Body of pancreas (tissue), 4 donors: ENCODE measurements at regions not wholly inside any gene's neighbourhood (a gene's known extent, or its start where the extent isn't known, plus 50 kb on each side); places are given as distances from the start of the nearest gene placed in this dataset.

Experiments used
- ATAC-seq: fragments of 150-250 bp; one replicate; pipeline ENCODE4 v1.9.1; 2016
- DNase-seq, 4 donors: peaks; one replicate each; pipeline ENCODE4 v3.0.0-alpha.2; 2019
- H3K27ac ChIP-seq, 4 donors: fragments of 200-600 bp; sonication (generic); 1 replicate in 3 of 4; 2 replicates in 1 of 4; pipeline versions ENCODE4 v1.5.1 to v1.6.1; 2016 to 2019; ENCODE audit warnings: mild to moderate bottlenecking in 1 of 4, mixed read lengths in 1 of 4, moderate library complexity in 1 of 4
- H3K27me3 ChIP-seq, 2 donors: fragments of 200-600 bp; sonication (generic); one replicate each; pipeline ENCODE4 v1.6.0; 2016; ENCODE audit warnings: mild to moderate bottlenecking in 1 of 2
- H3K36me3 ChIP-seq, 2 donors: fragments of 200-600 bp; sonication (generic); replicated peaks in 1 of 2; 2 replicates each; pipeline ENCODE4 v1.5.1; 2016; ENCODE audit warnings: low read depth in 2 of 2; ENCODE audit not compliant: insufficient read depth in 1 of 2
- H3K4me1 ChIP-seq: fragments of 200-600 bp; sonication (generic); one replicate; pipeline ENCODE4 v1.6.0; 2016
- H3K4me3 ChIP-seq, 2 donors: fragments of 200-600 bp; sonication (generic); 1 replicate in 1 of 2; 2 replicates in 1 of 2; pipeline ENCODE4 v1.5.1; 2016 to 2019
- H3K9me3 ChIP-seq, 3 donors: fragments of 200-600 bp; sonication (generic); 1 replicate in 2 of 3; 2 replicates in 1 of 3; pipeline ENCODE4 v1.5.1; 2016
- CTCF ChIP-seq, 7 experiments: fragments of 450-650 bp in 4 of 7; fragments of 200-600 bp in 3 of 7; sonication (generic) in 3 of 7; IDR thresholded peaks; one replicate each; pipeline ENCODE4 v1.5.1; 2016 to 2019; ENCODE audit warnings: antibody characterized with exemption in 7 of 7
- POLR2A ChIP-seq, 3 donors: fragments of 450-650 bp; IDR thresholded peaks; one replicate each; pipeline ENCODE4 v1.6.1; 2016; ENCODE audit warnings: antibody characterized with exemption in 3 of 3, mild to moderate bottlenecking in 2 of 3
- WGBS, 2 donors: methylation state at CpG; one replicate each; pipeline ENCODE4 v1.1.5; 2017; 5-methylcytosine and 5-hydroxymethylcytosine counted together
- intact Hi-C: fragments of 100-400 bp; cut with DNase I; formaldehyde crosslinking; loops from one replicate; pipeline ENCODE4 v1.15.1; 2023

DNA sequence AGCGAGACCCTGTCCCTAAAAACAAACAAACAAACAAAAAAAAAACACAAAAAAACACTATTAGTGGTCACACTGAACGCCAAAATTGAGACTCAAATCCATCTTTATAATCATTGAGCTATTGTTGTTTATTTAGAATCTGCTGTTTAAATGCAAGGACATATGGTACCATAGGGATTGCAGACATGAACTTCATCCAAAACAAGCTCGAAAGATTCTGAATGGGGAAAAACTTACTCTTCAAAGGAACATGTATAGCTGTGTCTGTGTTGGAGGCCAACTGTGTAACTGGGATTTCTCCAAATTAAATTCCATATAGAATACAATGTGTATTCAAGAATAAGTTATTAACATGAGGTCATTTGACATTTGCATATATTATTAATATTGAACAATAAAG is 74.7 kb upstream of the GPR158 start:
- DNase-seq (no peak), ATAC-seq (no peak)
- Histone ChIP-seq H3K27ac (no peak overlapping the region), H3K27me3 (no peaks in the 10 kb centered on the region), H3K36me3 (no peaks in the 10 kb centered on the region), H3K9me3 (peaks cover 0 to 2% (median 0%) of the 10 kb centered on the region in 3 donors), H3K4me1 (peaks cover 3% of the 10 kb centered on the region), H3K4me3 (no peak overlapping the region)
- intact Hi-C loops = no loop called here
- 84 to 86% methylated on average over 3 of the region's 3 CpGs for WGBS, 2 donors
- TF ChIP-seq CTCF (IDR thresholded peaks at IDR 0.05) (no peak), POLR2A (IDR thresholded peaks at IDR 0.05) (no peak)

DNA sequence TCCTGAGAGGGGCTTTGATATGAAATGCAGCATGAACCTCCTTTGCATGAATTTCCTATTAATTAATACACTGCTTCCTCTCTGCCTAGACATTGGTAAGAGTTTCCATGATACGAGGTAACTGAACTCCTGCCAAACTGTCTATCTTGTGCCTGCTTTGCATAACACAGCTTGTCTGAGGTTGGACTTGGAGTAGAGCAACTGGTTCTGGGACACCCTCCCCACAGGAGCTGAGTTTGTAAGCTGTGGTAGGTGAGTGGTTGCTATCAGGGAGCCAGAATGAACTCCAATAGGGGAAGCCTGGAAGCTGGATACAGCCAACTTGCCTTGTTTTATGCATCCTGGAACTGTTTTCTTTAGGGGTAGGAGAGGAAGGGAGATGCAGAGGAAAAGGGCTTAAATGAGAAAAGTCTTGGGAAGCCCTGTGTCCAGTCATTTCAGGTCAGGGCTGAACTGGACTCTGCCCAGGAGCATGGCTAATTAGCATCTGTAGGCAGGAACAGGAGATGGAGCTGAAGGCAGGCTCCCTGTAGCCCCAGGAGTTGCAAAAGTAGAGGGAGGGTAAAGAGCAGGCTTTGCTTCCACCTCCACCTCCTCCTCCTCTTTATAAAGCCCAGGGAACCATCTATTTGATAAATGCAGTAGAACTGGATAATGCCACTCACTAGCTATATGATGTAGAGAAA is 73.2 kb upstream of the GPR158 start:
- Histone ChIP-seq H3K27me3 (no peaks in the 10 kb centered on the region), H3K4me1 (peaks cover 3% of the 10 kb centered on the region), H3K4me3 (no peak overlapping the region), H3K27ac (no peak overlapping the region), H3K36me3 (no peaks in the 10 kb centered on the region), H3K9me3 (no peaks in the 10 kb centered on the region)
- intact Hi-C loops = no loop called here
- WGBS, 2 donors = 8 to 17% methylated on average over 1 of the region's 1 CpG
- ATAC-seq (peak; percentile 53), DNase-seq (peak in 2 of 4 donors; percentile 14 to 32)
- TF ChIP-seq POLR2A (IDR thresholded peaks at IDR 0.05) = no peak
- no peak for TF ChIP-seq CTCF (IDR thresholded peaks at IDR 0.05)

DNA sequence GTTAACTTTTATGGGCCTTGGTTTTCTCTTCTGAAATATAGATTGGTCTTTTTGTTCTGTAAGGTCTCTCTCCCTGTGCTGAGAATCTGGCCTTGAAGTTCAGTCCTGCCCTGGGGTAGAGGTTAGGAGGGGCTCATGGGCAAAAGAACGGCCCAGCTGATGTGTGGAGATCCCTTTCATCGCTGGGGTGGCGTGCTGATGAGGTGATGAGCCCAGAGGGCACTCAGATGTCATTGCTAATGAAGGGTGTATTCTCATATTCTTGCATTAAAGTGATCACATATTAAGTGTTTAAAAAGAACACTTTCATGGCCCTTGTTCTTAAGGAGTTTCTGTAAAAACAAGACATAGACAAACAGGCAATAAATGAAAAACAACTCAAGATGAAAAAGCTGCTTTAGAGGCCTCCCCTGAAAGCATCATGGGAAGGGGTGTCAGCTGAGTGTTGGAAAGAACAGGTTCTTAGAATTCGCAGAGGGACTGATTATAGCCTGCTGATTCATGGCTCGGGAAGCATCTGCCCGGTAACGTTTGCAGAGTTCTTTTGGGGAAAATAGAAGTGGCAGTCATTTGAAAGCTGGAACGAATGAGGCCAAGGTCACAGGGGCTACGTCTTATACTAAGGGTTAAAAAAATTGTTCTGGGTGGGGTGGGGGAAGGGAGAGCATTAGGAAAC is 72.5 kb upstream of the GPR158 start:
- 62 to 69% methylated on average over 9 of the region's 9 CpGs for WGBS, 2 donors
- Histone ChIP-seq H3K9me3 (no peaks in the 10 kb centered on the region), H3K4me3 (no peak overlapping the region), H3K27ac (no peak overlapping the region), H3K36me3 (no peaks in the 10 kb centered on the region), H3K4me1 (peaks cover 3% of the 10 kb centered on the region), H3K27me3 (no peaks in the 10 kb centered on the region)
- DNase-seq (no peak), ATAC-seq (no peak)
- intact Hi-C loops = no loop called here
- TF ChIP-seq POLR2A (IDR thresholded peaks at IDR 0.05) (no peak), CTCF (IDR thresholded peaks at IDR 0.05) (no peak)

DNA sequence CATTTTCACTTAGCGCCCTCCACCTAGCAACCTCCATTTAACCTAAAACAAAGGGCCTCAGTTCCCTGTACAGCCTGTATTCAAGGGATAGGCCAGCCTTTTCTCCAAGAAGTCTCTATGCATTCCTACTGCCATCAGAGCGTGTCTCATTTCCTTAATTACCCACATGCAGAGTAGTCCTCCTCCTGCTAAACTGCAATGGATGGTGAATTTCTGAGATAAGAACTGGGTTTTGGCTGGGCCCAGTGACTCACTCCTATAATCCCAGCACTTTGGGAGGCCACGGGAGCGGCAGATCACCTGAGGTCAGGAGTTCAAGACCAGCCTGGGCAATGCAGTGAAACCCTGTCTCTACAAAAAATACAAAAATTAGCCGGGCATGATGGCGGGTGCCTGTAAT is 71.1 kb upstream of the GPR158 start:
- Histone ChIP-seq H3K36me3 (no peaks in the 10 kb centered on the region), H3K4me1 (peaks cover 3% of the 10 kb centered on the region), H3K27me3 (no peaks in the 10 kb centered on the region), H3K4me3 (no peak overlapping the region), H3K27ac (no peak overlapping the region), H3K9me3 (no peaks in the 10 kb centered on the region)
- ATAC-seq (no peak), DNase-seq (no peak)
- intact Hi-C loops = no loop called here
- WGBS, 2 donors = 91 to 100% methylated on average over 6 of the region's 6 CpGs
- no peak for TF ChIP-seq CTCF (IDR thresholded peaks at IDR 0.05)
- TF ChIP-seq POLR2A (IDR thresholded peaks at IDR 0.05) = no peak

GRCh38 chr10:25104441-25104840 is 70.4 kb upstream of the GPR158 start:
- no peak for TF ChIP-seq POLR2A (IDR thresholded peaks at IDR 0.05)
- TF ChIP-seq CTCF (IDR thresholded peaks at IDR 0.05) = no peak
- 47 to 53% methylated on average over 5 of the region's 5 CpGs for WGBS, 2 donors
- Histone ChIP-seq H3K27ac (no peak overlapping the region), H3K27me3 (no peaks in the 10 kb centered on the region), H3K4me3 (no peak overlapping the region), H3K9me3 (no peaks in the 10 kb centered on the region), H3K4me1 (peaks cover 3% of the 10 kb centered on the region), H3K36me3 (no peaks in the 10 kb centered on the region)
- intact Hi-C loops = no loop called here
- DNase-seq (peak in 2 of 4 donors; percentile 17 to 48), ATAC-seq (no peak)
